K562 (cell line): ENCODE measurements at regions not wholly inside any gene's neighbourhood (a gene's known extent, or its start where the extent isn't known, plus 50 kb on each side); places are given as distances from the start of the nearest gene placed in this dataset.
A peak's percentile ranks its signal among the peaks of the same experiment; 100 is the strongest.

ENCODE experiments used
- CHD7 ChIP-seq: fragments of 200-600 bp; sonication (generic); IDR thresholded peaks from one replicate; pipeline ENCODE4 v1.6.1; 2012; ENCODE audit warnings: mild to moderate bottlenecking, low read depth, low read length, inconsistent platforms
- DACH1 ChIP-seq: fragments of 450-650 bp; IDR thresholded peaks from 2 replicates; pipeline ENCODE4 v1.6.1; 2018; ENCODE audit not compliant: partially characterized antibody
- FOSL1 ChIP-seq: fragments of 200-800 bp; sonication (Bioruptor generic); conservative IDR thresholded peaks from 2 replicates; pipeline ENCODE4 v1.6.1; 2016; ENCODE audit warnings: missing genetic modification characterization, missing compliant biosample characterization
- ID3 ChIP-seq, 2 experiments: fragments of 250-450 bp in 1 of 2; fragments of 450-650 bp in 1 of 2; sonication (Bioruptor Pico) in 1 of 2; IDR thresholded peaks; 2 replicates each; pipeline versions ENCODE4 v1.6.1 to v1.8.0; 2016 to 2021; ENCODE audit warnings: mild to moderate bottlenecking in 2 of 2, moderate library complexity in 2 of 2, missing compliant biosample characterization in 1 of 2, missing genetic modification characterization in 1 of 2
- KAT8 ChIP-seq: fragments of 450-650 bp; IDR thresholded peaks from 2 replicates; pipeline ENCODE4 v1.6.1; 2016; ENCODE audit warnings: low read depth, mild to moderate bottlenecking
- KDM1A ChIP-seq, 2 experiments: fragments of 450-650 bp; IDR thresholded peaks; 2 replicates each; pipeline ENCODE4 v1.6.1; 2016; ENCODE audit warnings: mild to moderate bottlenecking in 2 of 2
- LEF1 ChIP-seq: fragments of 450-650 bp; IDR thresholded peaks from 2 replicates; pipeline ENCODE4 v1.6.1; 2016; ENCODE audit warnings: mild to moderate bottlenecking
- NFE2 ChIP-seq: IDR thresholded peaks from 2 replicates; pipeline ENCODE4 v1.6.1; 2014; ENCODE audit warnings: antibody characterized with exemption, low read depth
- PHF8 ChIP-seq: fragments of 200-600 bp; sonication (generic); IDR thresholded peaks from 2 replicates; pipeline ENCODE4 v1.6.1; 2012; ENCODE audit warnings: mixed run types, mild to moderate bottlenecking, inconsistent platforms, low read length, moderate library complexity, borderline replicate concordance
- PKNOX1 ChIP-seq: fragments of 450-650 bp; IDR thresholded peaks from 2 replicates; pipeline ENCODE4 v1.6.1; 2016
- POLR2AphosphoS5 ChIP-seq: IDR thresholded peaks from 2 replicates; pipeline ENCODE4 v1.6.1; 2011; ENCODE audit warnings: mild to moderate bottlenecking, low read depth, low read length, moderate library complexity; ENCODE audit not compliant: control insufficient read depth, insufficient read depth
- ZNF175 ChIP-seq: fragments of 200-800 bp; sonication (Bioruptor generic); IDR thresholded peaks from 2 replicates; pipeline ENCODE4 v1.6.1; 2016; ENCODE audit warnings: low read depth, mild to moderate bottlenecking, missing genetic modification characterization, missing compliant biosample characterization
- ZNF212 ChIP-seq: fragments of 450-650 bp; formaldehyde crosslinking; IDR thresholded peaks from 2 replicates; pipeline ENCODE4 v1.4.0; 2020; ENCODE audit warnings: mild to moderate bottlenecking
- ZNF639 ChIP-seq, 2 experiments: fragments of 200-800 bp in 1 of 2; sonication (Bioruptor generic) in 1 of 2; sonication (generic) in 1 of 2; formaldehyde crosslinking in 1 of 2; IDR thresholded peaks in 1 of 2; conservative IDR thresholded peaks in 1 of 2; 2 replicates each; pipeline versions ENCODE4 v1.5.0 to v1.6.1; 2016 to 2020; ENCODE audit warnings: missing compliant biosample characterization in 1 of 2, missing genetic modification characterization in 1 of 2, missing genetic modification reagents in 1 of 2

- TF ChIP-seq PKNOX1 = 0 out of 2 replicates have a peak, but pooled peaks have one; percentile 34
- TF ChIP-seq ID3 (CRISPR knock-in tag; IDR thresholded peaks at IDR 0.05) = no peak
- TF ChIP-seq ID3 (tag; IDR thresholded peaks at IDR 0.05) = no peak
- TF ChIP-seq KDM1A (IDR thresholded peaks at IDR 0.05) = 0 out of 4 replicates have a peak, but pooled peaks of 1 of the 2 experiments have one; percentile 27
- no peak for TF ChIP-seq ZNF212 (CRISPR knock-in tag)
- TF ChIP-seq ZNF639 (CRISPR knock-in tag; conservative IDR thresholded peaks at IDR 0.05 in 1 of 2, IDR thresholded peaks at IDR 0.05 in 1 of 2) = no peak
- TF ChIP-seq FOSL1 (tag) = peak; percentile 85
- no peak for TF ChIP-seq ZNF175
- TF ChIP-seq CHD7 = no peak
- TF ChIP-seq NFE2 = no peak
- no peak for TF ChIP-seq KAT8
- TF ChIP-seq LEF1 = 0 out of 2 replicates have a peak, but pooled peaks have one; percentile 27
- TF ChIP-seq PHF8 = no peak
- peak; percentile 49; the same call in 1 of the 2 replicates for TF ChIP-seq POLR2AphosphoS5
- no peak for TF ChIP-seq DACH1
Observed at GRCh38 chr2:41907771-41908207, 140.0 kb upstream of the PKDCC start (continued).
